Gastrocnemius medialis (tissue), 4 donors: ENCODE measurements at regions not wholly inside any gene's neighbourhood (a gene's known extent, or its start where the extent isn't known, plus 50 kb on each side); places are given as distances from the start of the nearest gene placed in this dataset.
A peak's percentile ranks its signal among the peaks of the same experiment; 100 is the strongest.

ENCODE experiments used
- ATAC-seq, 2 donors: fragments of 150-250 bp; one replicate each; pipeline ENCODE4 v1.9.1; 2016
- DNase-seq, 2 donors: peaks; one replicate each; pipeline ENCODE4 v3.0.0-alpha.2; 2019
- H3K27ac ChIP-seq, 4 donors: fragments of 200-600 bp; sonication (generic); 1 replicate in 1 of 4; 2 replicates in 3 of 4; pipeline ENCODE4 v1.5.1; 2016 to 2018; ENCODE audit warnings: mild to moderate bottlenecking in 2 of 4, moderate library complexity in 1 of 4
- H3K27me3 ChIP-seq, 3 donors: fragments of 200-600 bp; sonication (generic) in 2 of 3; 1 replicate in 1 of 3; 2 replicates in 2 of 3; pipeline versions ENCODE4 v1.5.1 to v1.6.0; 2016 to 2019; ENCODE audit warnings: mild to moderate bottlenecking in 1 of 3, moderate library complexity in 1 of 3
- H3K36me3 ChIP-seq, 2 donors: fragments of 200-600 bp; sonication (generic) in 1 of 2; one replicate each; pipeline ENCODE4 v1.5.1; 2017 to 2018
- H3K4me1 ChIP-seq, 2 donors: fragments of 200-600 bp; sonication (generic) in 1 of 2; one replicate each; pipeline ENCODE4 v1.5.1; 2016 to 2017; ENCODE audit warnings: mild to moderate bottlenecking in 2 of 2
- H3K4me3 ChIP-seq, 4 donors: fragments of 200-600 bp; sonication (generic) in 3 of 4; 1 replicate in 1 of 4; 2 replicates in 3 of 4; pipeline ENCODE4 v1.5.1; 2016 to 2019; ENCODE audit warnings: mild to moderate bottlenecking in 2 of 4
- H3K9me3 ChIP-seq, 3 donors: fragments of 200-600 bp; sonication (generic) in 2 of 3; 1 replicate in 1 of 3; 2 replicates in 2 of 3; pipeline ENCODE4 v1.5.1; 2016 to 2019
- POLR2A ChIP-seq, 2 donors: fragments of 450-650 bp; IDR thresholded peaks; one replicate each; pipeline ENCODE4 v1.6.1; 2017; ENCODE audit warnings: antibody characterized with exemption in 2 of 2, mild to moderate bottlenecking in 2 of 2, moderate library complexity in 2 of 2
- in situ Hi-C, 4 donors: fragments of 200-750 bp; cut with MboI; loops; one replicate each; pipeline versions ENCODE4 v1.15.0 to v1.8.0; 2017; ENCODE audit warnings: low sequenced_read_pairs in 4 of 4
- intact Hi-C: fragments of 100-400 bp; cut with DNase I; formaldehyde crosslinking; loops from one replicate; pipeline ENCODE4 v1.15.1; 2023; ENCODE audit warnings: low total_unique reads
- TF ChIP-seq, protein P1 (sequence below), 5 experiments: fragments of 450-650 bp in 3 of 5; fragments of 200-600 bp in 2 of 5; sonication (generic) in 2 of 5; IDR thresholded peaks in 4 of 5; conservative IDR thresholded peaks in 1 of 5; 1 replicate in 4 of 5; 2 replicates in 1 of 5; pipeline ENCODE4 v1.5.1; 2016 to 2019; ENCODE audit warnings: antibody characterized with exemption in 5 of 5, mild to moderate bottlenecking in 3 of 5, moderate library complexity in 3 of 5

GRCh38 chr1:215453440-215453839 is 113.7 kb upstream of the KCTD3 start:
- intact Hi-C loops, result no loop called here
- no peaks in the 10 kb centered on the region for H3K27me3 ChIP-seq
- no peak overlapping the region for H3K4me3 ChIP-seq
- ATAC-seq (peak in 1 of 2 donors; percentile 63), DNase-seq (no peak)
- no peaks in the 10 kb centered on the region for H3K4me1 ChIP-seq
- in situ Hi-C loops, result no loop called here
- TF ChIP-seq, protein P1, sequence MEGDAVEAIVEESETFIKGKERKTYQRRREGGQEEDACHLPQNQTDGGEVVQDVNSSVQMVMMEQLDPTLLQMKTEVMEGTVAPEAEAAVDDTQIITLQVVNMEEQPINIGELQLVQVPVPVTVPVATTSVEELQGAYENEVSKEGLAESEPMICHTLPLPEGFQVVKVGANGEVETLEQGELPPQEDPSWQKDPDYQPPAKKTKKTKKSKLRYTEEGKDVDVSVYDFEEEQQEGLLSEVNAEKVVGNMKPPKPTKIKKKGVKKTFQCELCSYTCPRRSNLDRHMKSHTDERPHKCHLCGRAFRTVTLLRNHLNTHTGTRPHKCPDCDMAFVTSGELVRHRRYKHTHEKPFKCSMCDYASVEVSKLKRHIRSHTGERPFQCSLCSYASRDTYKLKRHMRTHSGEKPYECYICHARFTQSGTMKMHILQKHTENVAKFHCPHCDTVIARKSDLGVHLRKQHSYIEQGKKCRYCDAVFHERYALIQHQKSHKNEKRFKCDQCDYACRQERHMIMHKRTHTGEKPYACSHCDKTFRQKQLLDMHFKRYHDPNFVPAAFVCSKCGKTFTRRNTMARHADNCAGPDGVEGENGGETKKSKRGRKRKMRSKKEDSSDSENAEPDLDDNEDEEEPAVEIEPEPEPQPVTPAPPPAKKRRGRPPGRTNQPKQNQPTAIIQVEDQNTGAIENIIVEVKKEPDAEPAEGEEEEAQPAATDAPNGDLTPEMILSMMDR (IDR thresholded peaks at IDR 0.05 in 4 of 5, conservative IDR thresholded peaks at IDR 0.05 in 1 of 5), result no peak
- no peak for TF ChIP-seq POLR2A (IDR thresholded peaks at IDR 0.05)
- no peaks in the 10 kb centered on the region for H3K36me3 ChIP-seq
- H3K27ac ChIP-seq, result no peak overlapping the region
- H3K9me3 ChIP-seq, result no peaks in the 10 kb centered on the region

DNA sequence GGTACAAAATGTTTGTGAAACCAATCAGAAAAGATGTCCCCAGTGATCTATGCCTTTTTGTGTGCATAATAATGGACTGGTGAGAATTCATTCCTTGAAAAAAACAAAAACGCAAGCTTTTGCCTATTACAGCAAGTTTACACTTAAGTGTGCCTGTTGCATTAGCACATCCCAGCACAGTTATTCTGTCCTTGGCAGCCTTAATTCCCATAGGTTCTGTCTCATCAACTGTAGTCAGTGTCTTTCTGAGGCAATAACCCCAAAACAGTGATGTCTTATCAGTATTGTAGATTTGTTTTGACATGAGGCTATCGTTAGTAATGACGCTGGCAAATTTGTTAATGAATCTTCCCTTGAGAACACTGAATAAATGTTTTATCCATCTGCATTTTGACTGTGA is 109.9 kb upstream of the KCTD3 start:
- Histone ChIP-seq H3K27me3 (no peaks in the 10 kb centered on the region), H3K27ac (no peak overlapping the region), H3K4me3 (no peak overlapping the region), H3K4me1 (no peaks in the 10 kb centered on the region), H3K9me3 (no peaks in the 10 kb centered on the region), H3K36me3 (no peaks in the 10 kb centered on the region)
- intact Hi-C loops (no loop called here), in situ Hi-C loops (no loop called here)
- DNase-seq (peak in 1 of 2 donors; percentile 12), ATAC-seq (peak; percentile 58)
- TF ChIP-seq, protein P1 (IDR thresholded peaks at IDR 0.05 in 4 of 5, conservative IDR thresholded peaks at IDR 0.05 in 1 of 5), result no peak
- no peak for TF ChIP-seq POLR2A (IDR thresholded peaks at IDR 0.05)

GRCh38 chr1:215458104-215458503 is 109.0 kb upstream of the KCTD3 start:
- DNase-seq (no peak), ATAC-seq (no peak)
- Histone ChIP-seq H3K27ac (no peak overlapping the region), H3K27me3 (no peaks in the 10 kb centered on the region), H3K36me3 (no peaks in the 10 kb centered on the region), H3K9me3 (no peaks in the 10 kb centered on the region), H3K4me3 (no peak overlapping the region), H3K4me1 (no peaks in the 10 kb centered on the region)
- intact Hi-C loops (no loop called here), in situ Hi-C loops (no loop called here)
- TF ChIP-seq, protein P1 (IDR thresholded peaks at IDR 0.05 in 4 of 5, conservative IDR thresholded peaks at IDR 0.05 in 1 of 5), result no peak
- no peak for TF ChIP-seq POLR2A (IDR thresholded peaks at IDR 0.05)

DNA sequence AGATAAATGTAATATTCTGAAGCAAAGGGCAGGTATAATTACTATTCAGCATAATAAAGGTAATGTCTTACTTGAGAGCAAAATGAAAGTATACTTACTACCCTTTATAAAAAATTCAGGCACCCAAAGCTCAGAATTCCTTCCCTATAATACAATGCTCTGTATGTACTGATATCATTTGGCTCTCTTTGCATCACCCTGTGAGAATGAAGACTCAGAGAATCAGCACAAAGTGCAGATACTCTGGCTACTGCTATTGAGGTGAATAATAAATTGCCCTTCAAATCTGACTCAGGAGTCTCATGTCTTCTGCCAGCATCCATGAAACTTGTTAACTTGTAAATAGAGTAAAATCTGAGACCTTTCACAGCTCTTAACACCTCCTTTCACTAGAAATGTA is 108.5 kb upstream of the KCTD3 start:
- ATAC-seq, result no peak

DNA sequence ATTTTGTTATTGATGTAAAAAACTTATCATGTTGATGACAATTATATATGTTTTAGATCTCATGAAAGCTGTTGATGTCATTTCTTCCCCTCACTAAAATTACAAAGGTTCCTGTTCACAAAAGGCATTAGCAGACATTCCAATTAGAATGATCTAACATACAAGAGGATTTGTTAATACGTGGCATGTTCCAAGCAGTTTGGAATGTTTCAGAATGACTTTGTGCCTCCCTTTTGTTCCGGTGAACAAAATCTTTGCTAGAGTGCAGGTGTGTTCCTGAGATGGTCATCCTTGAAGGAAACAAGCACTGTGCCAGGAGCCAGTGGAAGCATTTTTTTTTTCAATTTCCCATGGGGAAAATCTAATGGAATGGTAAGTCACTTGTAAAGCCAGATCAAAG is 108.0 kb upstream of the KCTD3 start:
- no peak overlapping the region for H3K4me3 ChIP-seq
- no peak for ATAC-seq
- H3K4me1 ChIP-seq, result no peaks in the 10 kb centered on the region
- no peaks in the 10 kb centered on the region for H3K27me3 ChIP-seq
- no peak overlapping the region for H3K27ac ChIP-seq
- H3K36me3 ChIP-seq, result no peaks in the 10 kb centered on the region
- intact Hi-C loops (no loop called here), in situ Hi-C loops (no loop called here)
- TF ChIP-seq POLR2A (IDR thresholded peaks at IDR 0.05), result no peak
- TF ChIP-seq, protein P1 (IDR thresholded peaks at IDR 0.05 in 4 of 5, conservative IDR thresholded peaks at IDR 0.05 in 1 of 5), result no peak
- no peak for DNase-seq
- H3K9me3 ChIP-seq, result no peaks in the 10 kb centered on the region

More for the DNA sequence above, 108.5 kb upstream of the KCTD3 start:
- no peak overlapping the region for H3K27ac ChIP-seq
- no peaks in the 10 kb centered on the region for H3K4me1 ChIP-seq
- H3K27me3 ChIP-seq, result no peaks in the 10 kb centered on the region
- DNase-seq, result no peak
- H3K9me3 ChIP-seq, result no peaks in the 10 kb centered on the region
- intact Hi-C loops (no loop called here), in situ Hi-C loops (no loop called here)
- no peaks in the 10 kb centered on the region for H3K36me3 ChIP-seq
- no peak for TF ChIP-seq POLR2A (IDR thresholded peaks at IDR 0.05)
- TF ChIP-seq, protein P1 (IDR thresholded peaks at IDR 0.05 in 4 of 5, conservative IDR thresholded peaks at IDR 0.05 in 1 of 5), result no peak
- H3K4me3 ChIP-seq, result no peak overlapping the region
